ENCODE measurements at regions not wholly inside any gene's neighbourhood (a gene's known extent, or its start where the extent isn't known, plus 50 kb on each side); places are given as distances from the start of the nearest gene placed in this dataset.

DNA sequence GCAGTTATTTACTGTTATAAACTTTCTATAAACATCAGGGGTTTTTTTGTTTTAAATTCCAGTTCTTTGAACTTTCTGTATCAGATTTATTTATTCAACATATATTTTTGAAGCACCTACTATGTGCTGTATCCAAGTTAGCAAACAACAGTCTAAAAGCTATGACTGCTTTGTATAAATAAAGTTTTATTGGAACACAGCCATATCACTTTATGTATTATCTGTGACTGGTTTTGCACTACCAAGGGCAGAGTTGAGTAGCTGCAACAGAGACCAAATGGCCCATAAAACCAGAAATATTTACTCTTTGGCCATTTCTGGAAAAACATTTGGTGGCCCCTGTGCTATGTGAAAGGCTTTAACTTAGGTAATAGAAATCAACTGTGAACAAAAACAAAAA lies 110.2 kb upstream of the ERCC4 start:
- Histone ChIP-seq H3K4me1 (ENCODE audit: low read length) (no peaks in the 10 kb centered on the region), H3K27me3 (ENCODE audit: low read length) (peaks cover 3% of the 10 kb centered on the region; the same call in 1 of the 2 replicates), H2AFZ (ENCODE audit: low read length) (no peak overlapping the region), H3K4me2 (ENCODE audit: low read depth, low read length, poor library complexity, severe bottlenecking) (no peak overlapping the region), H3K4me3 (ENCODE audit: low read length) (no peak overlapping the region), H3K79me2 (ENCODE audit: low read length) (no peaks in the 10 kb centered on the region), H3K9me3 (ENCODE audit: low read length) (no peaks in the 10 kb centered on the region), H3K36me3 (ENCODE audit: insufficient read depth, low read length) (no peaks in the 10 kb centered on the region), H3K27ac (ENCODE audit: low read length) (no peak overlapping the region), H3K9ac (ENCODE audit: low read length) (no peak overlapping the region), H3K9me2 (replicated peaks; ENCODE audit: insufficient read depth, low read length) (no peaks in the 10 kb centered on the region; the same call in 1 of the 2 replicates), H4K20me1 (ENCODE audit: insufficient read depth, low read depth, low read length) (no peaks in the 10 kb centered on the region)
- DNase-seq, result no peak

DNA sequence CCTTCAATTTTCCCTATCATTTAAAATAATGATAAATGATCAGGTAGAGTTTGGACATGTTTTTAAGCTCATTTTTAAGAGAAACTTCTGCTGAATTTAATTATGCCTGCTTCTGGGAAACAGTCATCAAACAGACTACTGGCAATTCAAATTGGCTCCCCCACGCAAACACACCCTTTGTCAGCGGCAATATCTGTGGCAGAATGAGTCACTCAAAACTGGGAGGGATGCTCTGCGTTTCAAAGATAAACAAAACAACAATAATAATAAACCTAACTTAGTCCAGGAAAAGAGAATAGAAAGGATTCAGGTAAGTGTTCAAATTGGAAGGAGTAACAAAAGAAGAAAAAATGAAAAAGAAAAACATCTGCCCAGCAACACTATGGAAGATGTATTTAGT lies 108.1 kb upstream of the ERCC4 start:
- H3K27me3 ChIP-seq (ENCODE audit: low read length), result peaks cover 3% of the 10 kb centered on the region; the same call in 1 of the 2 replicates
- H3K9ac ChIP-seq (ENCODE audit: low read length), result no peak overlapping the region
- H3K4me1 ChIP-seq (ENCODE audit: low read length), result no peaks in the 10 kb centered on the region
- H3K79me2 ChIP-seq (ENCODE audit: low read length), result no peaks in the 10 kb centered on the region
- no peak for DNase-seq
- H3K27ac ChIP-seq (ENCODE audit: low read length), result no peak overlapping the region
- H3K4me2 ChIP-seq (ENCODE audit: low read depth, low read length, poor library complexity, severe bottlenecking), result no peak overlapping the region
- no peaks in the 10 kb centered on the region for H3K36me3 ChIP-seq (ENCODE audit: insufficient read depth, low read length)
- H3K9me2 ChIP-seq (replicated peaks; ENCODE audit: insufficient read depth, low read length), result no peaks in the 10 kb centered on the region; the same call in 1 of the 2 replicates
- no peaks in the 10 kb centered on the region for H4K20me1 ChIP-seq (ENCODE audit: insufficient read depth, low read depth, low read length)
- H3K9me3 ChIP-seq (ENCODE audit: low read length), result no peaks in the 10 kb centered on the region
- no peak overlapping the region for H3K4me3 ChIP-seq (ENCODE audit: low read length)
- H2AFZ ChIP-seq (ENCODE audit: low read length), result no peak overlapping the region

DNA sequence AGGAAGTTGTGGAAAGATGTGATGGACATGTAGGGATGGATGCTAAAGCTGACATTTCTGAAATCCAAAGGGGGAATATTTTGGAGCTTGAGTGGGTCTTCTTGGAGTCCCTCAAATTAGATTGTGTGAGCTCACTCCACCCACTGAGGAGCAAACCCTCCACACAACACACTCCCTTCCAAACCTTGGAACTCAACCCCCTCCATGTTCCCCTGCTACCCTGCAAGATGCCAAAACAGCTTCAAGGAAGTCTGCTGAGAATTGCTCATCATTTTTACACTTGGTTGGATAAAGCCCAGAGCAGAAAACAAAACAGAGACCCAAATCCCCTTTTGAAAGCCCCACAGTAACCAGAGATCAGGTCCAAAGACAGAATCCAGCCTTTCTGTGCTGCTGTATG lies 103.3 kb upstream of the ERCC4 start:
- no peak for DNase-seq
- H3K9me2 ChIP-seq (replicated peaks; ENCODE audit: insufficient read depth, low read length), result no peaks in the 10 kb centered on the region; the same call in 1 of the 2 replicates

DNA sequence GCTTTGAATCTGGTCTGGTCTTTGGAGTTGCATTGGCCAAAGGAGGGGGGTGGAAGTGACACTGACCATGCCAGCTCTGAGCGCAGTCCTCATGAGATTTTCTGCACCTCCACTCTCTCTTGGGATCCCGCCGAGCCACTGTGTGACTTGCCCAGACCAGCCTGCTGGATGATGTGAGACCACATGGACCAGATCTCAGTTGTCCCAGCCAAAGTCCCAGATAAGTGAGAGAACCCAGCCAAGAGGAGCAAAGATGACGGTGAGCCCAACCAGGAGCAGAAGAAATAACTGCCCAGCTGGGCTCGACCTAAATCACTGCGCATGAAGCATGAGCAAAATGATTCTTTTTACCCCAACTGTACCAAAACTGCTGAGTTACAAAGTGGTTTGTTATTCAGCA lies 96.5 kb upstream of the ERCC4 start:
- Histone ChIP-seq H3K4me1 (ENCODE audit: low read length) (no peaks in the 10 kb centered on the region), H3K27me3 (ENCODE audit: low read length) (no peaks in the 10 kb centered on the region), H2AFZ (ENCODE audit: low read length) (no peak overlapping the region), H3K9me3 (ENCODE audit: low read length) (no peaks in the 10 kb centered on the region), H3K9ac (ENCODE audit: low read length) (no peak overlapping the region), H3K36me3 (ENCODE audit: insufficient read depth, low read length) (no peaks in the 10 kb centered on the region), H3K27ac (ENCODE audit: low read length) (no peak overlapping the region), H4K20me1 (ENCODE audit: insufficient read depth, low read depth, low read length) (no peaks in the 10 kb centered on the region), H3K79me2 (ENCODE audit: low read length) (no peaks in the 10 kb centered on the region), H3K4me3 (ENCODE audit: low read length) (no peak overlapping the region), H3K4me2 (ENCODE audit: low read depth, low read length, poor library complexity, severe bottlenecking) (no peak overlapping the region), H3K9me2 (replicated peaks; ENCODE audit: insufficient read depth, low read length) (no peaks in the 10 kb centered on the region)
- DNase-seq, result no peak

More for the DNA sequence above, 103.3 kb upstream of the ERCC4 start:
- Histone ChIP-seq H3K4me3 (ENCODE audit: low read length) (no peak overlapping the region), H3K9ac (ENCODE audit: low read length) (no peak overlapping the region), H3K79me2 (ENCODE audit: low read length) (no peaks in the 10 kb centered on the region), H3K27ac (ENCODE audit: low read length) (no peak overlapping the region), H2AFZ (ENCODE audit: low read length) (no peak overlapping the region), H4K20me1 (ENCODE audit: insufficient read depth, low read depth, low read length) (no peaks in the 10 kb centered on the region), H3K4me2 (ENCODE audit: low read depth, low read length, poor library complexity, severe bottlenecking) (no peak overlapping the region), H3K9me3 (ENCODE audit: low read length) (no peaks in the 10 kb centered on the region), H3K4me1 (ENCODE audit: low read length) (no peaks in the 10 kb centered on the region), H3K36me3 (ENCODE audit: insufficient read depth, low read length) (no peaks in the 10 kb centered on the region), H3K27me3 (ENCODE audit: low read length) (peaks cover 3% of the 10 kb centered on the region; the same call in 1 of the 2 replicates)

DNA sequence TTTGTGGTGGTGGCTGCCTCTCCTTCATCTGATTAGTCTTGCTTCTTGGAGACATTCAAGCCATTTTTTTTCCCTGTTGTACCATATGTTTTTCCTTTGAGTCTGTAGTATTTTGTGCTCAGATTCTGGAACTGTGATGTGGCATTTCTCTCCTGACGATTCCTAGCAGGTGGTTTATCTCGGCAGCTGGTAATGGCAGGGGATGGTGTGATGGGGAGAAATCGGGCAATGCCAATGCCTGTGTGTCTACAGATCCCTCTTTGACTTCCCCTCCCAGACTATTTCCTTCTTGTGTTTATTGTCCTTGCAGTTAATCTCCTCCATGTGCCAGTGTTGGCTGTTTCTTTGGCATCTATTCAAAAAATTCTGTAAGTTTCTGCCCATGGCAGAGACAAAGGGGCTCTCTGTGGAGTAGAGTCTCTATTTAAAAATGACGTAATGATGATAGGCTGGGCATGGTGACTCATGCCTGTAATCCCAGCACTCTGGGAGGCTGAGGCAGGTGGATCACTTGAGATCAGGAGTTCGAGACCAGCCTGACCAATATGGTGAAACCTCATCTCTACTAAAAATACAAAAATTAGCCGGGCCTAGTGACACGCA lies 90.2 kb upstream of the ERCC4 start:
- H4K20me1 ChIP-seq (ENCODE audit: insufficient read depth, low read depth, low read length), result no peaks in the 10 kb centered on the region
- H3K4me1 ChIP-seq (ENCODE audit: low read length), result no peaks in the 10 kb centered on the region
- no peak overlapping the region for H3K9ac ChIP-seq (ENCODE audit: low read length)
- DNase-seq, result no peak
- no peak overlapping the region for H3K4me3 ChIP-seq (ENCODE audit: low read length)
- H3K9me3 ChIP-seq (ENCODE audit: low read length), result no peaks in the 10 kb centered on the region
- H3K4me2 ChIP-seq (ENCODE audit: low read depth, low read length, poor library complexity, severe bottlenecking), result no peak overlapping the region
- H3K9me2 ChIP-seq (replicated peaks; ENCODE audit: insufficient read depth, low read length), result no peaks in the 10 kb centered on the region
- H3K27me3 ChIP-seq (ENCODE audit: low read length), result no peaks in the 10 kb centered on the region
- no peak overlapping the region for H3K27ac ChIP-seq (ENCODE audit: low read length)
- no peaks in the 10 kb centered on the region for H3K79me2 ChIP-seq (ENCODE audit: low read length)
- no peaks in the 10 kb centered on the region for H3K36me3 ChIP-seq (ENCODE audit: insufficient read depth, low read length)
- H2AFZ ChIP-seq (ENCODE audit: low read length), result no peak overlapping the region

DNA sequence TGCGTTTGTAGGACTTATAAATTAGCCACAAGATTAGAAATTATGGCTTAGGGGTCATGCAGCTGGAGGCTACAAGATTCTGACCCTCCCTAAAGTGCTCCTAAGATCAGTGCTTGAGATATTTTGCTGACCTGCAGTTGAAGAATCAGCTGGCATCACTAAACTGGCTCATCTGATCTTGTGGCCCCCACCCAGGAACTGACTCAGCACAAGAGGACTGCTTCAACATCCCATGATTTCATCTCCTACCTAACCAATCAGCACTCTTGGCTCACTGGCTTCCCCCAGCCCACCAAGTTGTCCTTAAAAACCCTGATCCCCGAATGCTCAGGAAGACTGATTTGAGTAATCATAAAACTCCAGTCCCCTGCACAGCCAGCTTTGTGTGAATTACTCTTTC lies 86.4 kb upstream of the ERCC4 start:
- Histone ChIP-seq H3K4me2 (ENCODE audit: low read depth, low read length, poor library complexity, severe bottlenecking) (no peak overlapping the region), H3K36me3 (ENCODE audit: insufficient read depth, low read length) (no peaks in the 10 kb centered on the region), H3K79me2 (ENCODE audit: low read length) (no peaks in the 10 kb centered on the region), H3K9ac (ENCODE audit: low read length) (no peak overlapping the region), H4K20me1 (ENCODE audit: insufficient read depth, low read depth, low read length) (no peaks in the 10 kb centered on the region), H2AFZ (ENCODE audit: low read length) (no peak overlapping the region), H3K4me1 (ENCODE audit: low read length) (no peaks in the 10 kb centered on the region), H3K9me3 (ENCODE audit: low read length) (no peaks in the 10 kb centered on the region), H3K27me3 (ENCODE audit: low read length) (no peaks in the 10 kb centered on the region), H3K27ac (ENCODE audit: low read length) (no peak overlapping the region), H3K4me3 (ENCODE audit: low read length) (no peak overlapping the region), H3K9me2 (replicated peaks; ENCODE audit: insufficient read depth, low read length) (no peaks in the 10 kb centered on the region)
- no peak for DNase-seq

DNA sequence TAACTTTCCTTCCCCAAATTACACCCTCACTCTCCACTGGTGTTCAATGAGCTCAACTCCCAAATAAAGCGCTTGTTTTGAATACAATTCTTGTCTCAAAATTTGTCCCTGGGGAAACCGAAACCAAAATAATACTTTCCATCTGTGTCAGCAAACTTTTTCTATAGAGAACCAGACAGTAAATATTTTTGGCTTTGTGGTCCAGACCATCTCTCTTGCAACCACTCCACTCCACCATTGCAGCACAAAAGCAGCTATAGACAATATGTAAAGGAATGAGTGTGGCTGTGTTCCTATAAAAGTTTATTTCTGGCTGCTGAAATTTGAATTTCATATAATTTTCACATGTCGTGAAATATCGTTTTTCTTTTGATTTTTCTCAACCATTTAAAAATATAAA lies 84.6 kb upstream of the ERCC4 start:
- no peak overlapping the region for H3K27ac ChIP-seq (ENCODE audit: low read length)
- H3K4me1 ChIP-seq (ENCODE audit: low read length), result no peaks in the 10 kb centered on the region
- no peaks in the 10 kb centered on the region for H3K9me3 ChIP-seq (ENCODE audit: low read length)
- H3K4me2 ChIP-seq (ENCODE audit: low read depth, low read length, poor library complexity, severe bottlenecking), result no peak overlapping the region
- H3K9ac ChIP-seq (ENCODE audit: low read length), result no peak overlapping the region
- H3K36me3 ChIP-seq (ENCODE audit: insufficient read depth, low read length), result no peaks in the 10 kb centered on the region
- no peaks in the 10 kb centered on the region for H3K79me2 ChIP-seq (ENCODE audit: low read length)
- no peaks in the 10 kb centered on the region for H3K27me3 ChIP-seq (ENCODE audit: low read length)
- H4K20me1 ChIP-seq (ENCODE audit: insufficient read depth, low read depth, low read length), result no peaks in the 10 kb centered on the region
- H3K4me3 ChIP-seq (ENCODE audit: low read length), result no peak overlapping the region
- H2AFZ ChIP-seq (ENCODE audit: low read length), result no peak overlapping the region
- no peaks in the 10 kb centered on the region for H3K9me2 ChIP-seq (replicated peaks; ENCODE audit: insufficient read depth, low read length)
- DNase-seq, result no peak

DNA sequence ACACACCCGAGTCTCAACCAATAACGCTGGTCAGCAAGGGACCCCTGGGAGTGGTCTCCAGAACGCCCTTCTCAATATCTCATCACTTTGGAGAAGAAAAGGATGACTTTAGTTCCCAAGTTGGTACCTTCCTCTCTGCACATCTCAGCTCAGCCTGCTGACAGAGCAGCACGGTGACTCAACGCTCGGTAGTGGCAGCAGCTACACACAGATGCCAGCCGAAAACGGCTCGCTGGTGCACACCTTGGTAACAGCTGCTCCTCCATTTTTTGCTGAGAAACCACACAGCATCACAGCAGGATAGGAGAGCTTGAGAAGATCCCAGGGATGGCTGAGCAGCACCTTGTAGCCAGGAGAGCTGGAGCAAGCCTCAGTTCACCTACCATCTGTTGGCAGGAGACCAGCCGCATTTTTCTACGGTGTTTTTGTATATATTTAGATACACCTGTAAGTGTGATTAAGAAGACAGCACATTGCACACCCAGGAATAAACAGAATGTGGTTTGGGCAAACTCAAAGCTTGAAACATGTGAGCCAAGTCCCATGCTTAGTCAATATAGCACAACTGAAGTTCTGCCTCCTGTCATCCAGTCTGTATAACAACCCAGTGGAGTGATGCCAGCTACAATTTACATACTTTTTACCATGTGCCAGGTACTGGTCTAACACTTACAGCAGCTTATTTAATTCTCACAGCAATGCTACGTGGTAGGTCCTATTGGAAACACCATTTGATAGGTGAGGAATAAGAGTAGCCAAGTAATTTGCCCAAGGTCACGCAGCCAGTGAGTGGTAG lies 83.8 kb upstream of the ERCC4 start:
- no peaks in the 10 kb centered on the region for H3K36me3 ChIP-seq (ENCODE audit: insufficient read depth, low read length)
- H3K9me3 ChIP-seq (ENCODE audit: low read length), result no peaks in the 10 kb centered on the region
- H3K9me2 ChIP-seq (replicated peaks; ENCODE audit: insufficient read depth, low read length), result no peaks in the 10 kb centered on the region
- no peak for DNase-seq
- no peak overlapping the region for H3K27ac ChIP-seq (ENCODE audit: low read length)
- H3K4me1 ChIP-seq (ENCODE audit: low read length), result no peaks in the 10 kb centered on the region
- no peak overlapping the region for H3K9ac ChIP-seq (ENCODE audit: low read length)
- H4K20me1 ChIP-seq (ENCODE audit: insufficient read depth, low read depth, low read length), result no peaks in the 10 kb centered on the region
- no peak overlapping the region for H3K4me2 ChIP-seq (ENCODE audit: low read depth, low read length, poor library complexity, severe bottlenecking)
- no peaks in the 10 kb centered on the region for H3K79me2 ChIP-seq (ENCODE audit: low read length)
- no peak overlapping the region for H3K4me3 ChIP-seq (ENCODE audit: low read length)
- H3K27me3 ChIP-seq (ENCODE audit: low read length), result no peaks in the 10 kb centered on the region
- no peak overlapping the region for H2AFZ ChIP-seq (ENCODE audit: low read length)
